ENCODE measurements at regions not wholly inside any gene's neighbourhood (a gene's known extent, or its start where the extent isn't known, plus 50 kb on each side); places are given as distances from the start of the nearest gene placed in this dataset.

GRCh38 chr14:95034788-95035187 lies 122.5 kb downstream of the DICER1 start:
- no peak for DNase-seq (ENCODE audit: low read depth)

DNA sequence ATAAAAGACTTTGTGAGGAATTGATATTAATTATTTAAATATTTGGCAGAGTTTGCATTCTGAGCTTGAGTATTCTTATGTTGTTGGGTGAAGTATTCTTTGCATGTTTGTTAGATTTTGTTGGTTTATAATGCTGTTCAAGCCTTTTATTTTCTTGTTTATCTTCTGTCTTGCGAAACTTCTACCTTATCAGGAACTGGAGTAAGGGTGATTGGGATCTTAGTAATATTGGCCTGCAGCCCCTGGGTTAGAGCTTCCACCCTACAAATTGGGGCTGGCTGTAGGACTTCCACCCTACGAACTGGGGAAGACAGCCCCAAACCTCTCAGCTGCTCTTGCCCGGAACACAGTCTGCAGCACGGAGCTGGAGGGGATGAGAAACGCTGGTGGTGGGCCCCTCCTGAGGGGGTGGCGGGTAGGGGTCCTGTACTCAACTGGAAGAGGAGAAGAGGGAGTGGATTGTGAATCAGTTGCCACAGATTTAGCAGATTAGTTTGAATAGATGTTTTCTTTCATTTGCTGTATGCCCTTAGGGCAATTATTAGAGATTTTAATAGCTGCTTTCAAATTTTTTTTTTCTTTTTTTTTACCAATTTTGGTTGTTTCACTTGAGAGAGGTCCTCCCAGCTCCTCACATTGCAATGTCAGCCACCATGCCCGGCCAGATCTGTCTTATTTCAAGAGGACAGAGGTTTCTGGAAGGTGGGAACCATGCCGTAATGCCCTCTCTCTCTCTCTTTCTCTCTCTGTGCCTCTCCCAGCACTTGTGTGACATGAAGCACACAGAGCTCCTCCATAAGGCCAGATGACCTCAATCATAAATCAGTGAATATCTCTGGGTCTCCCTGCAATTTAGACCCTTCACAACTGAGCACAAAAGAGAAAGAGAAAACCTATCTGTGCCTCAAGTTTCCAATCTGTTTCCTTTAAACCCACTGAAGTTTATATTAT lies 123.4 kb downstream of the DICER1 start:
- DNase-seq (ENCODE audit: low read depth): no peak

GRCh38 chr14:95033031-95033430 lies 124.3 kb downstream of the DICER1 start:
- DNase-seq (ENCODE audit: low read depth): no peak

- DNase-seq (ENCODE audit: low read depth): no peak
These were observed 130.4 kb downstream of the DICER1 start for GRCh38 chr14:95026851-95027463.

DNA sequence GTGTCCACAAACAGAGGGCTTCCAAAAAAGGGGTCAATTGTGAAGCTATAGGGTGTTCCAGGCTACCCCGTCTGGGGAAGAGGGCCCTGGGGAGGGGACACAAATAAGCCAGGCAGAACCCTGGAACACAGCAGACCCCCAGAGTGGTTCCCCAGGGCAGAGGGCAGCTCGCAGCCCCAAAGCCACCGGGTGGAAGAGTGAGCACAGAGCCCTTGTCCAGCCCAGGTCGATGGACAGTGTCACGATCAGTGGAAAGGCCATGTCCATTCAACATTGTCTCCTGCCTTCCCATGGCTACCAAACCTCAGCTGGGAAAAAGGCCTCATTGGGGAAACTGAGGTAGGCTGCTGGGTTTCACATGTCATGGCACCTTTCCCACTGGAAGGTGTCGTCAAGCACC lies 131.4 kb downstream of the DICER1 start:
- no peak for DNase-seq (ENCODE audit: low read depth)

- DNase-seq (ENCODE audit: low read depth): no peak
These were observed 132.1 kb downstream of the DICER1 start for GRCh38 chr14:95025218-95025617.

- DNase-seq (ENCODE audit: low read depth): no peak
These were observed 132.9 kb downstream of the DICER1 start for GRCh38 chr14:95024380-95024779.

DNA sequence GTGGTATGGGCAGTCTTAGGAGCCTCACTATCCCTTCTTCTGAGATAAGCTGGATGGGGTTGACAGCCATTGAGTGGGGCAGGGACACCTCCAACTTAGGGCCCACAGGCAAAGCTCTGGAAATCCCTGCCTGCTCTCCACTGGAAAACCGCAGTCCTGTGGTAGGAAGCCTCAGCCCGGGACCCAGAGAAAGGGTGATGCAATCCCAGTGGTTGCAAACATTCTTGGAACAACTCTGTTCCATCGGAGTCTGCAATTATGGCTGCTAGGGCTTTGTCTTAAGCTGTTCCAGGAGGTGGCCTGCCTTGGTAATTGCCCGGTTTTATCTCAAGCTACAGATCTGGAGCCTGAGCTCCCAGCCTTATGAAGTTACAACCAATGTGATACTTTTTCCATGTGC lies 133.4 kb downstream of the DICER1 start:
- no peak for DNase-seq (ENCODE audit: low read depth)

- DNase-seq (ENCODE audit: low read depth): no peak
These were observed 134.2 kb downstream of the DICER1 start for GRCh38 chr14:95023115-95023514.

DNA sequence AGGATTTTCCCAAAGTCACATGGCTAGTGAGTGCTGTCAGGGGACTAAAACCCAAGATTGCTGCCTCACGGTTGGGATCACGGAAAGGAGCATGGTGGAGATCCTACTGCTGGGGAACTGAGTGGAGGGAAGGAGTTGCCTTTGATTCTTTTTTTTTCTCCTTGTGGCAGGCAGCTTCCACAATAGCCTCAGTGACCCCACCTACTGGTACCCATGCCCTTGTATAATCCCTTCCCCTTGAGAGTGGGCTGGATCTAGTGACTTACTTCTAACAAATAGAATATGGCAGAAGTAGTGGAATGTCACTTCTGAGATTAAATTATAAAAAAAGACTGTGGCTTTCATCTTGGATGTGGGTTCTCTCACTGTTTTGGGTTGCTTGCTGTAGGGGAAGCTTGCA lies 135.7 kb downstream of the DICER1 start:
- DNase-seq (ENCODE audit: low read depth): no peak

GRCh38 chr14:95018821-95019220 lies 138.5 kb downstream of the DICER1 start:
- DNase-seq (ENCODE audit: low read depth): no peak

DNA sequence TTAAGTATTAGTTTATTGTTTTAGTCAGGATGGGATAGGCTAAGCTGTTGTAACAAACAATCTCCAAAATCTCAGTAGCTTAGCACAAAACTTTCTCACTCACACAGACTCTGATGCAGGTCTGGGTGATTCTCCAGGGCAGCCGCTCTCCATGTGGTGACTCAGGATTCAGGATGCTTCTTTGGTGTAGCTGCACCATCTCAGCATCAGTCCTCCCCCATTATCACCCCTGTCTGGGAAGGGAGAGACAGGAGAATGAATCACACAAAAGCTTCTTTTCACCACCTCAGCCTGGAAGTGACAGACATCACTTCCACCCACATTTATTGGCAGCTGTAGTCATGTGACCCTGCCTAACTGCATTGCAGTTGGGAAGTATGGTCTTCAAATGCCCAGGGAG lies 142.3 kb downstream of the DICER1 start:
- no peak for DNase-seq (ENCODE audit: low read depth)

DNA sequence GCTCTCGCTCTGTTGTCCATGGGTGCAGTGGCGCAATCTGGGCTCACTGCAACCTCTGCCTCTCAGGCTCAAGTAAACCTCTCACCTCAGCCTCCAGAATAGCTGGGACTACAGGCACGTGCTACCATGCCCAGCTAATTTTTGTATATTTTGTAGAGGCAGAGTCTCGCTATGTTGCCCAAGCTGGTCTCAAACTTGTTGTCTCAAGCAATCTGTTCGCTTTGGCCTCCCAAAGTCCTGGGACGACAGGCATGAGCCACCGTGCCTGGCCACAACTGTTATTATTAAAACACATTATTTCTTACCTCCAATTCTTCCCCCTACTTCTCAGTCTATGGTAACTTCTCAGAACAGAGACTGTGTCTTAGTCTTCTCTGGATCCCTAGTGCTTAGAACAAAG lies 143.3 kb downstream of the DICER1 start:
- DNase-seq (ENCODE audit: low read depth): no peak

GRCh38 chr14:95011445-95012006 lies 145.8 kb downstream of the DICER1 start:
- no peak for DNase-seq (ENCODE audit: low read depth)

DNA sequence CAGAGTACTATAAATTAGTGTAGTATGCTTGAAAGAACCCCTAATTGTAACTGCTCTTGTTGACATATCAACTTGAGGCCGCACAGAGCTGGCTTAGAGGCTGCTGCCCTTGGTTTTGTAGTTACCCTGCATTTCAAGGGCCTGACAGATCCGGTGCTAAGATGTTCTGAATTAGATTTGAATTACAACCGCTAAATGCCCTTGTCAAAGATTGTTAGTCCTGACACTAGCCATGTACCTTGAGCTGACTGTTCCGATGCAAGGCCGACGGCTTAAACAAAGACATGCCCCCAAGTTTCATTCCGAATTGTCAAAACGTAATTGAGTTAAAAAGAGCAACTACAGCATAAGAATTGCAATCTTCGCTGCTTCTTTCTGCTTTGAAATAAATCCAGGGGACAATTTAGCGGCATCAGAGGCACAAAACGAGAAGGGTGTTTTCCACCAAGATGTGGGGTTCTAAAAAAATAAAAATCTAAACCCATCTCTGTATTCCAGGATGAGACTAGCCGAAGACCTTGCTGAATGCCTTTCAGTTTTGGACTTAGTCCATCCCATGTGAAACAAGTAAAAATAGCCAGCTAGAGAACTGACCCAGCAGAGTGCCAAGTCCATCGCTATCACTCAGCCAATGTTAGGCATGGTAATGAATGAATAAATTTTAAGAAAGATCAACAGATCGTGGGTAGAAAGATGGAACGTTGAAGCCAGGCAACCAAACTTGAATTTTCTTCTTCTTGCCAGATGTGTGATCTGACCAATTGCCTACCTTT lies 148.7 kb downstream of the DICER1 start:
- no peak for DNase-seq (ENCODE audit: low read depth)

- DNase-seq (ENCODE audit: low read depth): no peak
These were observed 149.4 kb downstream of the DICER1 start for GRCh38 chr14:95007921-95008320.

DNA sequence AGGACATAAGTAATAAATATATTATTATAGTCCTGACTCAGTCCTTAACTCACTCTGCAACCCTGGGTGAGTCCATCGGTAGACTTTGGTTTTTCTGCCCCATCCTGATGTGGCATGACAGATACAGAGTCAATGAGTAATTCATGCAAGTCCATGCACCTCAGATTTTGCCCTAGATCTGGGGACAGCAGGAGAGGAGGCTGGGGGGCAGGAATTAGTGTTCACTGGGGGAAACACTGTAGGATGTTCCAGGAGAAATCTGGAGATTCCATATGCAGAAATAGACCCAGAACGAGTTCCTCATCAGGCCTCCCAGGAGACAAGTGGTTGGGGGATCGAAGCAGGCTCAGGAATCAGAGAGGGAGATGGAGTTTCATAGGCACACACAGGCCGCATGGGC lies 150.8 kb downstream of the DICER1 start:
- DNase-seq (ENCODE audit: low read depth): no peak

GRCh38 chr14:95006051-95006450 lies 151.3 kb downstream of the DICER1 start:
- no peak for DNase-seq (ENCODE audit: low read depth)

- DNase-seq (ENCODE audit: low read depth): no peak
These were observed 154.0 kb downstream of the DICER1 start for GRCh38 chr14:95003099-95003960.

GRCh38 chr14:94998685-94999084 lies 158.6 kb downstream of the DICER1 start:
- DNase-seq (ENCODE audit: low read depth): no peak

- DNase-seq (ENCODE audit: low read depth): no peak
These were observed 159.2 kb downstream of the DICER1 start for GRCh38 chr14:94998110-94998509.

All from stimulated activated CD8-positive, alpha-beta memory T cell treated with anti-CD3 and anti-CD28 coated beads, Interleukin-12 subunit alpha, Interleukin-12 subunit beta, amount 100 ng/mL, for 1 hour (primary cell).